ENCODE measurements at regions not wholly inside any gene's neighbourhood (a gene's known extent, or its start where the extent isn't known, plus 50 kb on each side); places are given as distances from the start of the nearest gene placed in this dataset.
"Not testable (repeated sequence)": the region's sequence is repeated elsewhere in the genome, so short reads cannot be mapped to it uniquely, and the experiment has no call there.

DNA sequence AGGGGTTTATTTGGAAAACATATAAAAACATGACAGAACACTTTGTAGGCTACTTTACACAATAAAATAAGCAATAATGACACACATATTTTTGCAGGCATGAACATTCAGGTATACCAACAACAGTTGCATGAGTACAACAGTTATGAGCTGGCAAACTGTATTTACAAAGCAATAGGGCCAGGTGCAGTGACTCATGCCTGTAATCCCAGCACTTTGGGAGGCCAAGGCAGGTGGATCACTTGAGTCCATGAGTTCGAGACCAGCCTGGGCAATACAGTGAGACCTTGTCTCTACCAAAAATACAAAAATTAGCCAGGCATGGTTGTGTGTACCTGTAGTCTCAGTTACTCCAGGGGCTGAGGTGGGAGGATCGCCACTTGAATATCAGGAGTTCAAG is 101.1 kb downstream of the BMP4 start:
- no peak for DNase-seq

DNA sequence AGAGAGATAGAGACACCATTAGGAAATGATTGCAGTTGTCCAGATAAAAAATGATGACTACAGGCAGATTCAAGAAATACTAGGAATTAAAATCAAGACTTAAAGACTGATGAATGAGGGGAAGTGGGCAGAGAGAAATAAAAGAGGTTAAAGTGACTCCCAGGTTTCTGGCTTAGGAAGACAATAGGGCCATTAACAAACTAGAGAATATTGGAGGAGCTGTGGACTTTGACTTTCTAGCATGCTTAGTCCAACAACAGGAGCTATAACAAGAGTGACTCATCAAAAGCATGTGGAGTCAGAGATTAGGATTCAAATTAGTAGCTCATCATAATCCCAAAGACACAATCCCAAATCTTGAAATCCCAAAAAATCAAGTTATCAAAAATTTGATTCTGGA is 101.5 kb downstream of the BMP4 start:
- no peak for DNase-seq

- DNase-seq: no peak
These were observed 105.1 kb downstream of the BMP4 start for GRCh38 chr14:53851394-53852090.

GRCh38 chr14:53850714-53851296 is 105.8 kb downstream of the BMP4 start:
- DNase-seq: no peak

- no peak for DNase-seq
These were observed 107.1 kb downstream of the BMP4 start for GRCh38 chr14:53849549-53849948.

- no peak for DNase-seq
These were observed 107.8 kb downstream of the BMP4 start for GRCh38 chr14:53848854-53849253.

- DNase-seq: no peak
These were observed 108.7 kb downstream of the BMP4 start for GRCh38 chr14:53847881-53848280.

DNA sequence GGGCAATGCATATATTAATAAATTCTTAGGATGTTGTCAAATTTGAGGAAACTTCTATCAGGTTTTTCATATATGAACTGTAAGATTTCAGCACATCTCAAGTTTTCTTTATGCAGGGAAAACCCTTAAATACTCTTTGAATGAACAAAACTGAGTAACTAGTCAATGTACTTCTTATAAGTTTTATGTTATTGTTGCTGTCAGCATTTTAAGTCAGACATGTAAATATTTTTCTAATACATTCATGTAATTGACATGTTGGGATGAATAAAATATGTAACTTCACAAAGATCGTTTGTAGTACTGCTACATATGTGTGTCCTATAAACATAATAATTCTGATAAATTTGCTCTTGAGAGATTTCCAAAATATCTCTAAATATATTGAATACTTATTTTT is 109.6 kb downstream of the BMP4 start:
- DNase-seq: no peak

- no peak for DNase-seq
These were observed 110.6 kb downstream of the BMP4 start for GRCh38 chr14:53845813-53846693.

DNA sequence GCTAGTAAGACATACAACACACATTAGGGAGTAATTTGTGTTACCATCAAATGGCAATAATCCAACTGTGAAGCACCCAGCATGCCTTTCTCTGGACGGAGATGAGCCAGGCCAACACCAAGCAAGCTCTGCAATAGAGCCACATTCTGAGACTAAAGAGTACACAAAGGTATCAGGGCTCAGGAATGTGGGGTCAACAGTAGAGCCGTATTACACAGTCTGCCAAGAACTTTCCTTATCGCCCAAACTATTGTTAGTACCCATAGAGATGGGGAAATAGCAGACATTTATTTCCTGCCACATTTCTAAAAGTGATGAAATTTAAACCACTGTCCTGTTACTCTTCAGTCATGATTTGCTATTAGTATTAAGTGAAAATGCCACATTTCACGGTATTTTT is 113.7 kb downstream of the BMP4 start:
- no peak for DNase-seq

GRCh38 chr14:53841109-53842099 is 115.2 kb downstream of the BMP4 start:
- DNase-seq: no peak

DNA sequence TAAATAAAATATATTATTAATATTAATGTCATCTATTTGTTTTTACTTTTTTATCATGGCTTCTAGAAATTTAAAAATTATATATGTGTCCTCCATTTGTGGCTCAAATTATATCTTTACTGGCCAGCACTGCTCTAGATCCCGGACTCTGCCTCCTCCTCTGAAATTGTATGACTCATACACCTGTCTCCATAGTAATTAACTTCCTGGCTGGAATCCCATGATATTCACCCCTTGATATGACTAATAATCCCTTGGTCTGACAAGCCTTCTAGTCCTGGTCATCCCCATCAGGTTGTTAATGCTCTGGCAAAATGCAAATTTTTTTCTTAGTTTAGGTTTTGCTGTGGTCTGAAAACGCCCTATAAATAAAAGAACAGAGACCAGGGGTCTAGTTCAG is 116.2 kb downstream of the BMP4 start:
- no peak for DNase-seq

DNA sequence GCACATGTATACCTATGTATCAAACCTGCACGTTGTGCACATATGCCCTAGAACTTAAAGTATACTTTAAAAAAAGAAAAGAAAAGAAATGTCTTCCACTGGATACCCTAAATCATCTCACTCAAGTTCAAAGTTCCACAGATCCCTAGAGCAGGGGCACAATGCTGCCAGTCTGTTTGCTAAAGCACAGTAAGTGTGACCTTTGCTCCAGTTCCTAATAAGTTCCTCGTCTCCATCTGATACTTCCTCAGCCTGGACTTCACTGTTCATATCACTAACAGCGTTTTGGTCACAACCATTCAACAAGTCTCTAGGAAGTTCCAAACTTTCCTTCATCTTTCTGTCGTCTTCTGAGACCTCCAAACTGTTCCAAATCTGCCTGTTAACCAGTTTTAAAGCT is 118.3 kb downstream of the BMP4 start:
- DNase-seq: no peak

DNA sequence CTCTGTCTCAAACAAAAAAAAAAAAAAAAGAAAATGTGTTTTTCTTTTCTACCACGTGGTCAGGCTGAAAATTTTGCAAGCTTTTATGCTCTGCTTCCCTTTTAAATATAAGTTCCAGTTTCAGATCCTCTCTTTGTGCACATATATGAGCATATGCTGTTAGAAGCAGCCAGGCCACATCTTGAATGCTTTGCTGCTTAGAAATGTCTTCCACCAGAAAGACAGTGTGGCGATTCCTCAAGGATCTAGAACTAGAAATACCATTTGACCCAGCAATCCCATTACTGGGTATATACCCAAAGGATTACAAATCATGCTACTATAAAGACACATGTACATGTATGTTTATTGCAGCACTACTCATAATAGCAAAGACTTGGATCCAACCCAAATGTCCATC is 119.0 kb downstream of the BMP4 start:
- not testable (repeated sequence) for DNase-seq

DNA sequence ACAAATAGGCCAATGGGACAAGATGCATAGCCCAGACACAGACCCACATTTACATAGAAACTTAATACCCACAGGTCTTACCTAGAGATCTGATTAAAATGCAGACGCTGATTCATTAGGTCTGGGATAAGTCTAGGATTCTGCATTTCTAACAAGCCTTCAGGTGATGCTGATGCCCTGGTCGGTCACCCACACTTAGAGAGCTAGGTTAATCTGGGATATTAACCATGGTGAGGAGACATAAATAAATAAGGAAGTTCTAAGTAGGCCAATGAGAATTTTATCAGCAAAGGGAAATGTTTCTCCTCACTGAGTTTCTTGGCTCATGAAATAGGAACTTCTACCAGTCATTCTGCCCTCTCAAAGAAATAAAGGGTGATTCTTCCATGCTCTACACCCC is 120.1 kb downstream of the BMP4 start:
- DNase-seq: no peak

GRCh38 chr14:53828820-53829219 is 127.8 kb downstream of the BMP4 start:
- DNase-seq: no peak

- DNase-seq: no peak
These were observed 132.6 kb downstream of the BMP4 start for GRCh38 chr14:53824061-53824460.

- no peak for DNase-seq
These were observed 142.2 kb downstream of the BMP4 start for GRCh38 chr14:53814392-53814791.

DNA sequence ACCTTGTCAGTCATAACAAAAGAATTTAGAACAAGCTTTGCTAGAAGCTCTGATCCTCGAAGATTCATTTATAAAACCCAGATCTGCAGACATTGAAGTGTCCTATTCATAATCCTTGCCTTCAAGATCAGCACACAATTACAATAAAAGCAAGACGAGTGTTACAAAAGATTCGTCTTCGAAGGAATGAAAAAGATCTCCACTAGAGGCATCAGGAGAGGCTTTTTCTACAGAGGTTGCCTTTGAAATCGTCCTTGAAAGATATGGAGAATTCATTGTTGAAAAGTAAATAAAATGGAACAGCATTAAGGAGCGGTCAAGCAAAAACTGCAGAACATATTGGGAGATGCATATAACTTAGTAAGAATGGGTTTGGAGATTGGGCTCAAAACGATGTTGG is 146.4 kb downstream of the BMP4 start:
- DNase-seq: no peak

DNA sequence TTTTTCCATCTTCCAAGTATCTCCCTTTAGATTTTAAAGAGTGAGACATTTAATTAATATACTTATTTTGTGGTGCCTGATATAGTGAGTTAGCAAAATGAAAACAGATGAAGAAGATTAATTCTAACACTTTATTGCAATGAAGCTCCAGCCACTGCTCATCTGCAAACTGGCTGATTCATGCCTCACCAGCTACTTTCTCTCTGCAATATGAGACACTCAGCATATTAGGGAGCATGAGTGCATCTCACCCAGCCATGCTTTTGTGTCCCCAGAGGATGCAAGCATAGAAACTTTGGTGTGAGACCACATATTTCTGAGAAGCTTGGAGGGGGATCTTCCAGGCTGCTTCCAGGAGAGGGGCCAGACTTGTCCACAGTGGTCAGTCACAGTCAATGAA is 148.6 kb downstream of the BMP4 start:
- DNase-seq: no peak

DNA sequence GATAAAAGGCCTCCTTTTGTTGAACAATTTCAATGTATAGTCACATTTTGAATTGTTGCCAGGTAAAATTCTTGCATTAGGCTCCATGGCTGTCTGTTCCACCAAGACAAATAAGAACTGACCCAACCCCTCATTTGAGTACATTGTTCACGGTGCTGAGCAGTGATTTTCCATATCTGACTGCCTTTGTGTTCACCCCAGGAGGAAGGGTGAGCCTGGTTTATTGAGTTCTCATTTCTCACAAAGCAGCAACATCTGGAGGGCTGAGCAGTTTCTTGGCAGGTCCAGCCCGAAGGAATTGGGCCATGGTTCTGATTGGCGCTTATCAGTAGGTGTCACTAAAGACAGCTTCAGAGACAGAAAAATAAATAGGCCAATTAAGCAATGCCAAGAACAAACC is 149.1 kb downstream of the BMP4 start:
- no peak for DNase-seq

DNA sequence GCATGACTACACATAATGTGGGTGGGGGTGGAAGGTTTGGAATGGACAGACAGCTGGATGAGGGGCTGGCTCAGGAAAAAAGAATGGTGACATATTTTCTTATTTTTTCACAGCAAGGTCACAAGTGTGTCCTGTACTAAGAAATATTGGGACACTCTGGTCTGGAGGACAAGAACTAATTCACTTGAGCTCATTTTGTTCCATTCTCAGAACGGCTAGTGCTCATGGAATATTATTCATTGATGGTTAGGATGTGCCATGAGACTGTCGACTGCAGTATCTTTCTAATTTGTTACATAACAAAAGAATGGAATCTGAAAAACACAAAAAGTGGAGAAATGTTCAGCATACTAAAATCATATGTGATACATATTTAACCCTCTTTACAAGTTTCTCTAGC is 149.5 kb downstream of the BMP4 start:
- DNase-seq: no peak

DNA sequence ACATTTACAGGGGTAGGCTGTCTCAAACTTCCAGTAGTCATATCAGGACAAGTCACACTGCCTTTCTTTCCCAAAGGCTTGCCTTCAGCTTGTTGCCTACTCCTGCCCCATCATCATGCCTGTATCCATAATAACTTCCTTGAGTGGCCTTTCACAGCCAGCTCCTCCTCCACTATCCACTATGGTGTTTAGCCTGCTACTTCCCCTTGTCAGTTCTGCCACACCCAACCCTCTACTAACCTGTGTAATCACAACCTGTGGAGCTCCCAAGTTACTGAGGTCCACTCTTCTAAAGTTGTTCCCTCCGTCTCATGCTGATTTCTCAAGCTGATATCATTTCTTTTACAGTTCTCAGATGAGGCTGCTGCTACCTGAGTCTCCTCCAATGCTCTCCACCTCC is 159.9 kb downstream of the BMP4 start:
- no peak for DNase-seq
